GM19467 (cell line): ENCODE measurements at regions not wholly inside any gene's neighbourhood (a gene's known extent, or its start where the extent isn't known, plus 50 kb on each side); places are given as distances from the start of the nearest gene placed in this dataset.

Experiments used
- ATAC-seq: cut with Tn5 transposase; IDR thresholded peaks from one replicate; pipeline ENCODE4 v1.9.1; 2021; ENCODE audit warnings: mild to moderate bottlenecking, moderate library complexity; ENCODE audit not compliant: unreplicated experiment

DNA sequence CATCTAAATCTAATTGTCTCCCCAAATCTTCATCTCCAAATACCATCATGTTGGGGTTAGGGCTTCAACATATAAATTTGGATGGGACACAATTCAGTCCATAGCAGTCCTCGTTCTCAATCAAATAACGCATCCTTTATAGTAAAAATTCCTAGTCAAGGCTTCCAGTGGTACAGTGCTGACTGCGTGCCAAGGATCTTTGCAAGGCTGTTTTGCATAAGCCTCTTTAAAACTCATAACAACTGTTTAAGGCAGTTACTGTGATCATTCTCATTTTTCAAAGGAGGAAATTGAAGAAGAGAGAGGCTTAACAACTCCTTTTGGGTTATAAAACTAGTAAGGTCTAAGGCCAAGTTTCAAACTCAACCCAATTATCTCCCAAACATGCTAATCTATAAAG is 666.9 kb downstream of the NYAP2 start:
- no peak for ATAC-seq

DNA sequence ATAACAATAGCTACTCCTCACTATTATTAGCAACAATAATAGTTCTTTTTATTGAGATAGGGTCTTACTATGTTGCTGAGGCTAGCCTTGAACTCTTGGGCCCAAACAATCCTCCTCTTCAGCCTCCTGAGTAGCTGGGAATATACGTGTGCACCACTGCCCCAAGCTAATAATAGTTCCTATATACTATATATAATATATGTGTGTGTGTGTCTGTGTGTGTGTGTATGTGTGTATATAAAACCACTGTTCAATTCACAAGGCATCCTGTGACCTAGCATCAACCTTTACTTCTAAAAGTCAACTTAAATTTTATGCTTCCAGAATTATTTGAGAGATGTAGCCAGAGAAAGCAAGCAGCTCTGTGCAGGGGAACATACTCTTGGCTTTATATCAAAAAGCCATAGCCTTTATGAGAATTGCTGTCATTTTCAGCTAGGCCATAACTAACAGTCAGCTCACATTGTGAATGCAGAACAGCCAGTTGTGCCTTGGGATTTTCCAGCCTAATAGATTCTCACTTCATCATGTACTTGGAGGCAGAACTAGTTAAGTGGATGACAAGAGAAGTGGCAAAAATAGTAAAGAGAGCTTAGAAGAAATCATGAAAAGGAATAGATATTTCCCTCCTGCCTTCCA is 665.5 kb downstream of the NYAP2 start:
- no peak for ATAC-seq

DNA sequence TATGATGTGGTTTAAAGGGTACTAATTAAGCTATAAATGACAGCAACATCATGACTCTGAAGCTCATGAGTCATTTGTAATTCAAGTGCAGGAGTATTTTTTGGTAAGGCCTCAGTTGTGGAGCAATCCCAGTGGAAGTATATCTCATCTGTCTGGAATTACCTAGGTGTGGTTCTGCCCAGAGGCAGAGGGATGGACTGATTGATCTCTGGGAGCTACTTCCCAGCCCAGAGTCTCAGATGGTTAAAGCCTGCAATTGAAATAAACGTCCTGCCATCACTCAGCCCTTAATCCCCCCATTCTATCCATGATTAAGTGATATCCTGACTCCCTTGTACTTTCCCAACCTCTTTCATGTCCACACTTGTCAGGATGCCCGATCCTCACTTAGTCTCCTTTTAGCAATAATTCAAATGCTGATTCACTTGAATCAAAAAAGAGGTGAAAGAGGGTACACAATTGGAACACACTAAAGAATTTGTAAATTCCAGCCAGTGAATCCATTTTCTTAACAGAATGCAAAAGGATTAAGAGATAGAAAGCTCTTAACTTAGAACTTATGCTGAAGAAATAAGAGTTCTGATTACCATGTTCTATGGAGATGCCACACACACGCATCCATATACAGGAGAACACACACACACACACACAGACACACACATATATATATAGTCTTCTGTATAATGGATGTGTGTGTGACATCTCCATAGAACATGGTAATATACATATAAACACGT is 664.4 kb downstream of the NYAP2 start:
- no peak for ATAC-seq

DNA sequence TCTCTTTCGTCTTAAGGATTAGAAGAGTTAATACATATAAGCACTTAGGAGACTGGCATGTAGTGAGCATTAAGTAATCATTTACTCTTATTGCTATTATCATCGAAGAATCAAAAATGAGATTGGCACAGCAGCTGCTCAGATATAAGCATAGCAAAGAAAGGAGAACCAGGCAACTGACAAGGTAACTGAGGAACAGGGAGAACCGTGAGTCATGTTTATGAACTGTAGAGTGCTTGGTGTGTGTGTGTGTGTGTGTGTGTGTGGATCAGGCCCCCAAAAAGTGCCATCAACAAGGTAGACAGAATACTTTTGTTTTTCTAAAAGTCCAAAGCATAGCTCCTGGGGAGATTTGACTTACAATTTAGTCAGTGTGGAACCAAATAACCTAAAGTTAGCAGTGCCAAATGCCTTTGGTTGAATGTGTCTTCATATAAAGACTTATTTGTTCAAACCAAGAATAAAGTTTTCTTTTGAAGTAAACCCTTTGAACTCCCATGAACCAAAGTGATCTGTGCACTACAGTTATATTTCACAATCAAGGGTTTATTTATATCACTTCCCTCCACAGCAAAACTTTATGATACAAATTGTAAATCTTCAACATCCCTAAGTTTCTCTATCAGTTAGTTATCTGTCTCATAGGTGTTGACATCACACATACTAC is 660.6 kb downstream of the NYAP2 start:
- no peak for ATAC-seq

DNA sequence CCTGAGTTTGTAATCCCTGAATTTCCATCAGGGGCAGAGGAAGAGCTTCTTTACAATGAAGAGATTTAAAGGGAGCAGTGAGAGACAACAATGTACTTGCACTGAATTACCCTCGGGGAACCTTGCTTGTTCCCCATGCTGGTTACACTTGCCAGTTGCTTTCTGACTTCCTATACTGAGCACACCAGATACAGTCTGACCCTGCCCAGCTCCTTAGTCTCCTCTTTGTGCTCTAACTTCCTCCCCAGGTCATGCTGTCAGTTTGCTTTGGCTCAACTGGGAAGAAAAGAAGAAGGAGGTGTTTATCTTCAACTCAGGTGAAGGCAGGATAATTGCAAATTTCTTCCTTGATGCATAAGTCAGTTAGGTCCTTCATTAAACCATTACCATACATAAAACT is 658.4 kb downstream of the NYAP2 start:
- no peak for ATAC-seq

DNA sequence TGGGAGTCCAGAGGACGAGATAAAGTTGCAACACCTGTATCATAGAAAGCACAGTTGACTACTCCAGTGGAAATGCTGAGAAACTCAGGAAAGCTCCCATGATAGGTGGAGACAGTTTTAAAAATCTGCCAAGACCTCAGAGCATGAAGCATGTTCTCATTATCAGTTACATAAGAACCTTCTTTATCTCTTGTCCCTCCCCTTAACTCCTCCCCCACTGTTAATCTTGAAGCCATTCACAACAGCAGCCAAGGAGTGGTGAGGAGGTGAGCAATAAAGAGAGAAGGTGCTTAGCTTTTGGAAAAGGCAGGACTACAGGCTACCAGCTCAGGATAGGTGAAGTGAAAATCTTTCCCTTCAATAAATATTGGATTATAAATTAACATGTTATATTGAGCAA is 657.9 kb downstream of the NYAP2 start:
- ATAC-seq: no peak

DNA sequence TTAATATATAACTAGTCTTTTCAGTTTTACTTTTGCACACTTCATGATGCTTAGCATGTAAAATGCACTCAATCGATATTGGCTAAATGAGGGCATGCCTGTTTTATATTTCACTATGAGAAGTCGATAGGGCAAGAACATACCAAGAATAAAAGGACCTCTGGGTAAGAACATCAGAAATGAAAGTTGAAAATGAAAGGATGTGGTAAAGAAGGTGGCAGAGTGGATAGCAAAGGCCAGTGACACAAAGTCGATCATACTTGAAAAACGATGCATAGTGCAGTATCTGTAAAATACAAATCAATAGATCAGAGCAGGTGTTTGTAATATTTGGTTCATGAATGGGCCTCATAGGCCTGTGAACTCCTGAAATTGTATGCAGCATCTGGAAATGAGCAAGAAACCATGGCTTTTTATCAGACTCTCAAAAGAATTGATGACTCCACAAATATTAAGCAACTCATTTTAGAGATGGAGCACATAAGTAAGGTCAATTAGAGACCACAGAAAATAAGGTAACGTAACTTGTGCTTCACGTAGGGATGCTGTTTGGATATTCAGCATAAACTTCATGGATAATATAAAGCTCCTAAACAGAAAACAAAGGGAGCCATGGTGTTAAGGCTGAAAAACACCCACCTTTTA is 653.4 kb downstream of the NYAP2 start:
- no peak for ATAC-seq

DNA sequence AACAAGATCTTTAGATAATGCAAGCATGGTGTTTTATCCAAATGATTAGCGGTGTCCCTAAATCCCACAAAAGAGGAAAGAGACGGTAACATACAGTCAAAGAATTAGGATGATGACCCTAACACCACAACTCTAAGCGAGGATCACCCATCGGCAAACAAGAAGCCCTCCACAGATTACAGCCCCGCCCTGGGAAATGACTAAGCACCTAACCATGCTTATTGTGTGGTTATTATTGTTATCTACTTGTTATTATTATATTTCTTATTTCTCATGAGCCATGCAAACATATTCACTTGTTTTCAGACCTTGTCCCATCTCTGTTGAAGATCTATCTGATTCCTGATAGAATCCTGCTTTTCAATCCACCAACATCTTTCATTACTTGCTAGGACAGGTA is 651.3 kb downstream of the NYAP2 start:
- ATAC-seq: no peak

DNA sequence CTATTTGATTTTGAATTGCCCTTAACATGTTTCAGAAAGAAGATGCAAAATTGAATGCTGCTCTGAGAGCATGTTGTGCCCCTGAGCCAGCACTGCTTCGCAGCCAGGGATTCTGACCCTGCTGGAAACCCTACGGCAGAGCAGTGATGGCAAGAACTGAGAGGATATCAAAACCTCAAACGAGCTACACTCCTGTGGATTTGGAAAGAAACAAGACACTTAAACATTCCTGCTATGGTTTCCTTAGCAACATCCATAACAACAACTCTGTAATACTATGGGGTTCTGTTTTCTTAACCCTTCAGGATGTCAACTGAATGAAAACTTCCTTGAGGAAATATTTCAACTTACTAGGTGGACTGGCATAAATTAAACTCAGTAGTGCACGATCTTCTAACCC is 649.1 kb downstream of the NYAP2 start:
- ATAC-seq: no peak

DNA sequence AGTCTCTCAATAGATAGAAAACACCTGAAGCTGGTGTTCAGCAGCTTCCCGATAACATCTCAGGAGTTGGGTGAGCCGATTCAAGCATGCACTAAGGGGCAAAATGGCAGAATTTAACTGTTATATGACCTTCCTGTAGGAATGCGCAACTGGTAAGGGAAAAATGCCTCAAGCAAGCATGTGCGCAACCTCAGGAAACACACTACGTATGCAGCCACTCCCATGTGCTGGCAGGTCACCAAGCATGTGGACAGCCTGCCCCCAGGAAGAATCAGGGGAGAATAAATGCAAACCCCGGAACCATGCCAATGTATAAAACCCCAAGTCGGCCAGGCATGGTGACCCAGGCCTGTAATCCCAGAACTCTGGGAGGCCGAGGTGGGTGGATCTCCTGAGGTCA is 645.6 kb downstream of the NYAP2 start:
- ATAC-seq: no peak

DNA sequence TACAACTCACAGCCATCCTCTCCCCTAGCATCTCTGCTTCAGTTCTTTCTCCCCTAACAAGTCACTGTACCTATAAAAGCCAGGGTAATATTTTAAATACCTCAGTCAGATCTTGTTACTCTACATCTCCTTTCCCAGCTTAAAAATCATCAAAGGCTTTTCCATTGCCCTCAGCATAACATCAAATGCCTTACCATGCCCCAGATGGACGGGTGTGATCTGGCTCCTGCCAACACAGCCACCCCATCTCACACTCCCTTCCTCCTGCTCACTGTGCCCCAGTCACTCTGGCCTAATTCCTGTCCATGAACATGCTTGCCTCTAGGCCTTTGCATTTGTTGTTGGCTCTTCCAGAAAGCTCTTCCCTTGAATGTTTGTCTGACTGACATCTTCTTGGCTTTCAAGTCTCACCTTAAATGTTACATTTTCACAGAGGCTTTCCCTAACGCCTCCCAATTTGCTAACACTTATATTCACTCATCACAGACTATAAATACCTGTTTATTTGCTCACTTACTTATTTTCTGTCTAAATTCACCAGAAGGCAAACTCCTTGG is 640.9 kb downstream of the NYAP2 start:
- no peak for ATAC-seq

DNA sequence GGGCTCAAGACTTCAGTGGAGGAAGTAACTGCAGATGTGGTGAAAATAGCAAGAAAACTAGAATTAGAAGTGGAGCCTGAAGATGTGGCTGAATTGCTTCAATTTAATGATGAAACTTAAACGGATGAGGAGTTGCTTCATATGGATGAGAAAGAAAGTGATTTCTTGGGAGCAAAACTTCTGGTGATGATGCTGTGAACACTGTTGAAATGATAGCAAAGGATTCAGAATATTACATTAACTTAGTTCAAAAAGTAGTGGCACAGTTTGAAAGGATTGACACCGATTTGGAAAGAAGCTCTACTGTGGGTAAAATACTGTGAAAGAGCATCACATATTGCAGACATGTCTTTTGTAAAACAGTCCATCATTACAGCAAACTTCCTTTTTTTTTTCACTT is 638.0 kb downstream of the NYAP2 start:
- ATAC-seq: no peak

DNA sequence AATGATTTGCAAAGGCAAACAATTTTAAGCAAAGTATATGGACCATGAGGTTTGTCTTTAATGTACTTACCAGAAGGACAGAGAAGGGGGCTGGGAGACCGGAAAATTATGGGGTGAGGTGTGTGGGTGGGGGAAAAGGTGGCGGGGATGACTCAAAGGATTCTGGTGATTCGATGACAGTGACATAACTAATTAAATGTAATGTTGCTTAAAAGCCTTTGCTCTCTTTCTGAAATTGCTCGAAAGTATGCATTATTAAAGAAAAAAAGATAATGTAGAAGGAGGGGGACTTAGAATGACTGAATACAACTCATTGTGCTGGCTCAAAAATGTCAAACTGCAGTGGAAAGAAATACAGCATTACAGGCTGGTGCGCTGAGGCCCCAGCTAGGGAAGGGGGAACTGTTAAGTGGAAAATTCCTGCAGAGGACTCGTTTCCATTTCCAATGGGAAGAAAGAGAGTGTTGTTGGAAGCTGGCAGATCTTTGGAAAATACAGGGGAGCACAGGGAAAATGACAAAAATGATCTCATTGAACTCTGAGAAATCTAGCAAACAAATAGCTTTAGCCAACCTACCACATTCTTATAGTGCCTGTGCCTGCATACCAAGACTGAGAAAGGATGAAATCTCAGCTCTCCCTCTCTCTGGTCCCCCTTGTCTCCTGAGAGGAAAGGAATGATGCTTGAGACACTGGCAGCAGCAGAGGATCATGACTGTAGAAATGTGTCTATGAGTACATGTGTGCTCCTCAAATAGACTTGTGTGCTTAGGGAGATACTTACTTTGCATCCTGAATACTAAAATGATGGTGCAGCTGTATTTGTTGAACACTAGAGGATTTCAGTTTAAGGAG is 632.4 kb downstream of the NYAP2 start:
- no peak for ATAC-seq

DNA sequence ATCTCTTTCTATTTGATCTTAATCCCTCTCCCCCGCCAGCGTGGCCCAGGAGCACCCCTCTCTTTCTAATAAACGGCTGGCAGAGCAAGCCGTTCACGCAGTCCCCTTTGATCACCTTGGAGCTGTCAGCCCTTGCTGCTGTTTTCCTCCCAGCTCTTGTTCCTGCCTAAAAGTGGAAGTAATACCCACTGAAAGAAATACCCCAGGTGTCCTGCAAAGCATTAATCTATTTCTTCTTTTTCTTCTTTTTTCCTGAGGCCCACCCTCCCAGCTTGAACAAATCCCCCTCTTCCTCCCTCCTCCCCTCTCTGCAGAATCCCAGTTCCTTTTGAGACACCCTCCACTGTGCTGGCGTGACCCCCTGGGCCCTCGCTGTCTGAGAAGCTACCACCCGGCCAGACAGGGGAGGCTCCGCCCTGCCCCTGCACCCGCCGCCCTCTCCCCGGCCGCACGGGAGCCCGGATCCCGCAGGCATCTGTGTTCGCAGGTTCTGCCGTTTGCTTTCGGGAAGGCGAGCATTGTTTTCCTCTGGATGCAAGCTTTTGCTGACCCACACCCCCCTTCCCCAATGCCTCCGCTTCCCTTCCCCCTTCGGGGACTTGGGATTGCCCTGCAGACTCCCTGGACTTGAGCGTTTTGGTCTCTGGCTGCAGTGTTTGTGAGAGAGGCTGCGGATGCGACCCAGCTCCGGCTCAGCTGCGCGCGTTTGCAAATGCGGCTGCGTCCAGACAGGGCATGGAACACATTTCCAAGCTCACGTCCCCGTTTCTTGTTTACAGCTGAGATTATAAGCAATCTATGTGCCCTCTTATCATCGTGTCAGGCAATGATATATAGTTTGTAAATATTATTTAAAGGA is 631.5 kb downstream of the NYAP2 start:
- ATAC-seq: peak; percentile 56

DNA sequence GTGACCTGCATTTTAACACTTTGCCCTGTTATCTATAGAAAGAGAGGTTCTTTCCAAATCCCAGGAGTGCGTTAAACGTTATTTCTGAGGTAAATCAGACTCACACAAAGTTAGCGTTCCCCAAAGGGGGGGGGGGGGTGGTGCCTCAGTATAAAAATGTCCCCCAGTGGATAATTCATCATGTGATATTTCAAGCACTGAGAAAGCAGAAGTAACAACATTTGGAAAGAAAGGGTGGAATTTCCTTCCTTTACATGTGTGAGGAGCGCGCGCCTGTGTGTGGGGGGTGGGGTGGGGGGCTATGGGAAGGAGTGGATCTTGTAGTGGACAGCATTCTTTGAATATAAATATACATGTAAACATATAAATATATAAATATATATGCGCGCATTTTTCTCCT is 630.9 kb downstream of the NYAP2 start:
- no peak for ATAC-seq

DNA sequence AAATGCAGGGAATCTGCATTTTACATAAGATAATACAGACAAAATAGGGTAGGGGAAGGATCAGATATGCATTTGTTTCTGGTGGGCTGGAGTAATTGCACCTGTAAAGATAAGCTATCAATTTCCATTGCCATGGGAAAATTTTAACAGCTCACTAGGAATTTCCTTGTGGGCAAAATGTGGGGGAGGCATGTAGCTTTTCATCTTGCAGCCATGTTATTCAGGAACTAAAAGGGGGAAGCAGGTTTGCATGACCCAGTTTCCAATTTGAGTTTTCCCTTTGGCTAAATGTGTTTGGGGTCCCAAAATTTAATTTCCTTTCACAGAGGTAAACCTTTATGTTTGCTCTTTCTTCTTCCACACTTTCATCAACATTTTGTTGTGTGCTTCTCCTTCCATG is 624.4 kb downstream of the NYAP2 start:
- no peak for ATAC-seq

DNA sequence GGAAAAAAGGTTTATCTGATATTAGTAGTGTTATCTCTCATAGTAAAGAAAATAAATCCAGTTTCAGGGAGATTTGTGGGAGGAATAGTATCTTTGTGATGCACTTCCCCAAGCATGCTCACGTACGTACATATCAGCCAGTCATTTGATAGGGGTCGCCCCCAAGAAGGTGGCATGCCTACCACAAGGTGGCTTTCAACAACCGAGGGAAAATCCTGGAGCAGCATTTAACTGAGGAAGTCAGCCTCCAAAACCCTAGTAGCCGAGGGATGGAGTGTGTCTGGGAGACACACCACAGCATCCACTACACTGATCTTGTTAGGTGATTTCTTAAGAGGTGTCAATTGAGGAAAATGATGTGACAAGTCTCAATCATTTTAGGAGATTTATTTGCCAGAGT is 623.9 kb downstream of the NYAP2 start:
- no peak for ATAC-seq

DNA sequence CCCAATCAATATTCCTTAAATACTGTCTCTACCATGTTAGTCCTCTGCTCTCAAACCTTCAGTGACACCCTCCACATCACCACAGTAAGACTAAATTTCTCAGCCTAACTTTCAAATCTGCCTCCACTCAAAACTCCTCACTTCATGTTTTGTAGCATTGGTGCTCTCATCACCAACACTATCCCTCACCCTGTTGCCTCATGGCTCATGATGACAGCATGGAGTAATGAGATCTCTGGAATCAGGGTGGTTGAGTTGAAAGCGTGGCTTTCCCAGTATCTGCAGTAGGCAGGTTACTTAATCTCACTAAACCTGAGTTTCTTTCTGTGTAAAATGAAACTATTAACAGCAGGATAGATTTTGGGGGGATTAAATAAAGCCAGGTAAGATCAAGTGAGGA is 621.4 kb downstream of the NYAP2 start:
- ATAC-seq: no peak

DNA sequence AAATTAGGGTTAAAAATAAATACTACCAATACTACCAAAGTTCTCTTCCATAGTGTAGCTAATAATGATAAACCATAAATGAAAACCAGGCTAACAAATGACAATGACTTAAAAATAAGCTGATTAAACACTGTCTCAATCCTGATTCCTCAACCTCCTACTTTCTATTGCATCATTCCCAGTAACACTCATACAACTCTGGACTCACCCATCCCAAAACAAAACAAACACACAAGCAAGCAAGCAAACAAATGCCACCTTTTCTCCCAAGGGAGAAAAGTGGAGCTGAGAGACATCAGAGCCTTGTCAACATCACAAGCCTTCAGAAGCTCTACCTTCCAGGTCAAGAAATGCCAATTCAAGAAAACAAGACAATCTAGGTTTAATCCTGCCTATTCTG is 620.7 kb downstream of the NYAP2 start:
- ATAC-seq: no peak

DNA sequence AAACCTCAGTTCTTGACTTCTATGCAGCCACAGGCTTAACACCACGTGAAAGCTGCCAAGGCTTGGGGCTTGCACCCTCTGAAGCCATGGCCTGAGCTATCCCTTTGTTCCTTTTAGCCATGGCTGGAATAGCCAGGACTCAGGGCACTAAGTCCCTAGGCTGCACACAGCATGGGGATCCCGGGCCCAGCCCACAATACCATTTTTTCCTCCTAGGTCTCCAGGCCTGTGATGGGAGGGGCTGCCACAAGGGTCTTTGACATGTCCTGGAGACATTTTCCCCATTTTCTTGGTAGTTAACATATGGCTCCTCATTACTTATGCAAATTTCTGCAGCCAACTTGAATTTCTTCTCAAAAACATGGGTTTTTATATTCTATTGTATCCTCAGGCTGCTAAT is 619.1 kb downstream of the NYAP2 start:
- no peak for ATAC-seq
